Bronchial epithelial cell (primary cell): ENCODE measurements at regions not wholly inside any gene's neighbourhood (a gene's known extent, or its start where the extent isn't known, plus 50 kb on each side); places are given as distances from the start of the nearest gene placed in this dataset.
"Not testable (repeated sequence)": the region's sequence is repeated elsewhere in the genome, so short reads cannot be mapped to it uniquely, and the experiment has no call there.

Experiments used
- DNase-seq: peaks from one replicate; pipeline ENCODE4 v3.0.0-alpha.2; 2010; ENCODE audit warnings: low read depth
- FAIRE-seq: peaks from 2 replicates; lab custom pipeline; 2011; peaks lifted over from hg19 to GRCh38; lab: Jason Lieb, UNC
- H3K27me3 ChIP-seq: 2 replicates; pipeline ENCODE4 v1.5.1; 2011; ENCODE audit warnings: low read length; ENCODE audit not compliant: control insufficient read depth, insufficient read depth
- H3K36me3 ChIP-seq: 2 replicates; pipeline ENCODE4 v1.5.1; 2011; ENCODE audit warnings: low read length; ENCODE audit not compliant: control insufficient read depth, insufficient read depth
- H3K4me3 ChIP-seq: 2 replicates; pipeline ENCODE4 v1.5.1; 2011; ENCODE audit warnings: mild to moderate bottlenecking, low read depth, low read length, control low read depth
- CTCF ChIP-seq: IDR thresholded peaks from 2 replicates; pipeline ENCODE4 v1.5.1; 2011; ENCODE audit warnings: mild to moderate bottlenecking, moderate library complexity, low read length, control low read depth, inconsistent platforms; ENCODE audit not compliant: insufficient read depth, severe bottlenecking

- no peak overlapping the region for H3K4me3 ChIP-seq
- no peaks in the 10 kb centered on the region for H3K36me3 ChIP-seq
- TF ChIP-seq CTCF = no peak
- FAIRE-seq (no peak), DNase-seq (no peak)
- no peaks in the 10 kb centered on the region for H3K27me3 ChIP-seq
These were observed 348.0 kb upstream of the CDH18 start for GRCh38 chr5:20335978-20336377.

GRCh38 chr5:20331826-20332225 is 343.8 kb upstream of the CDH18 start:
- Histone ChIP-seq H3K4me3 (no peak overlapping the region), H3K36me3 (no peaks in the 10 kb centered on the region), H3K27me3 (no peaks in the 10 kb centered on the region)
- peak; percentile 36 for DNase-seq
- FAIRE-seq = no peak
- TF ChIP-seq CTCF = no peak

GRCh38 chr5:20323323-20323722 is 335.3 kb upstream of the CDH18 start:
- FAIRE-seq = no peak
- Histone ChIP-seq H3K4me3 (no peak overlapping the region), H3K36me3 (no peaks in the 10 kb centered on the region), H3K27me3 (no peaks in the 10 kb centered on the region)
- DNase-seq = no peak
- TF ChIP-seq CTCF = no peak

DNA sequence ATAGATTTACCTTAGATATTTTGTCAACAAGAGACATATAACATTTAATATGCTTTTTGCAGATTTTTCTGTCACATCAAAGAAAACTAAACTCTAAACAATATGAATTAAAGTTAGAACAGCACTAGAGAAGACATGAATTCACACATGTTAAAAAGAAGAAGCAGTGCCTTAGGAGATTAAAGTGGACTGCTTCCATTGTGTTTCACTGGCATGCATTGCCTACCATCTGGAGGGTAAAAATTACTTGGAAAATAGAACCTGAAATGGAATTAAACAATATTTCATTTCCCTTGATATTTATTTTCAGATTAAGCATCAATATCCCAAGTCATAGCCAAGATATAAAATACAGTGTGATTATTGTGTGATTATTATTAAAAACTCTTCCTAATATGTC is 319.4 kb upstream of the CDH18 start:
- no peaks in the 10 kb centered on the region for H3K36me3 ChIP-seq
- FAIRE-seq = no peak
- no peak for DNase-seq
- H3K4me3 ChIP-seq = no peak overlapping the region
- H3K27me3 ChIP-seq = no peaks in the 10 kb centered on the region
- no peak for TF ChIP-seq CTCF

DNA sequence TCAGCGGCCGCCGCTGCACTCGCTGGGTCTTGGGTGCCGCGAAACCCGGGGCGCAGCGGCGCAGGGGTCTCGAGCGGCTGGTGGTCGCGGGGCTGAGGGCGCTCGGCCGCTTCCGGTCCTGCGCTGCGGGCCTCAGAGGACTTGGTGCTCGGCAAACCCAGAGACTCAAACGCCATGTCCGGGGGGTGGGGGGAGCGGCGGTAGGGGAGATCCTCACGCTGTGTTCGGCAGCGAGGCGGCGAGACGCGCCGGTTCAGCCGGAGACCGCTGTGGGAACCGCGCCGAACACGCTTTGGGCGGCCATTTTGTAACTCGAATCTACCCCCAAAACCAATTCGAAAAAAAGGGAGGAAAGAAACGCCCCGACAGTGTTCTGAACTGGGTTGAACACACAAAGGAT is 317.5 kb upstream of the CDH18 start:
- DNase-seq (no peak), FAIRE-seq (no peak)
- H3K36me3 ChIP-seq = no peaks in the 10 kb centered on the region
- H3K4me3 ChIP-seq = no peak overlapping the region
- TF ChIP-seq CTCF = no peak
- H3K27me3 ChIP-seq = no peaks in the 10 kb centered on the region

DNA sequence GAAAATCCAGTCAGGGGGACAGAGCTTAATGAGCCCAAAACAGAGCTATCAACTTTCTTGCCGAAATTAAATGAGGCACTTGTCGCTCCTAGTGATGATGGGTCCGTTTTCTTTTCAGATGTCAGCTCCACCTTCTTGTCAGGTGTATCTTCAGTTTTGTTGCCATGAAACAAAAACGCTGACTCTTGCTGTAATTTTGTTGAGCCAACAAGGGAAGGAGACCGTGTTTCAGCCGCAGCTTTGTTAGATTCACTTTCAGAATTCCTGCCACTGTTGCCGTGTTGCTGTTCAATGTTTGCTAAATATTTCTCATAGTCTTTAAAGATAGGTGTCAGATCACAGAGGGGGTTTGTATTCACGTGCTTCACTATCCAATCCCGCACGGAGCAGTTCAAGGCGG is 316.6 kb upstream of the CDH18 start:
- not testable (repeated sequence) for H3K27me3 ChIP-seq, DNase-seq, H3K4me3 ChIP-seq, H3K36me3 ChIP-seq, FAIRE-seq
